Activated CD8-positive, alpha-beta memory T cell treated with anti-CD3 and anti-CD28 coated beads for 4 hours (primary cell): ENCODE measurements at regions not wholly inside any gene's neighbourhood (a gene's known extent, or its start where the extent isn't known, plus 50 kb on each side); places are given as distances from the start of the nearest gene placed in this dataset.
"Not testable (repeated sequence)": the region's sequence is repeated elsewhere in the genome, so short reads cannot be mapped to it uniquely, and the experiment has no call there.

Source experiments
- DNase-seq, 2 donors: peaks; one replicate each; pipeline ENCODE4 v3.0.0-alpha.2; 2020; ENCODE audit warnings: low read depth in 2 of 2

GRCh38 chr1:47491341-47491753, 53.5 kb downstream of the FOXD2 start:
- no peak for DNase-seq

GRCh38 chr1:47495176-47495713, 57.4 kb downstream of the FOXD2 start:
- DNase-seq, result no peak

GRCh38 chr1:47498551-47498950, 60.7 kb downstream of the FOXD2 start:
- no peak for DNase-seq

DNA sequence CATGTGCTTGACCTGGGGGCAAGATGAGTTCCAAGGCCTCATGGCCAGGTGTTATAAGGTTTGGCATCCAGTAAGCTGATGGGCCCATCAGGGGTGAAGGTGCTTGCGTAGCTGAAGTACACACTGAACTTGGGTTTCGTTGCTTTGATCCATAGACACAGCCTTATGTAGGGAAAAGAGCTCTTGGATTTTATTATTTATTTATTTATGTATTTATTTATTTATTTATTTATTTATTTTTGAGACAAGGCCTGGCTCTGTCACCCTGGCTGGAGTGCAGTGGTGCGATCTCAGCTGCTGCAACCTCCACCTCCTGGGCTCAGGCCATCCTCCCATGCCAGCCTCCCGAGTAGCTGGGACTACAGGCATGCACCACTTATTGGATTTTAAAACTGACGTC, 63.2 kb downstream of the FOXD2 start:
- DNase-seq, result no peak

DNA sequence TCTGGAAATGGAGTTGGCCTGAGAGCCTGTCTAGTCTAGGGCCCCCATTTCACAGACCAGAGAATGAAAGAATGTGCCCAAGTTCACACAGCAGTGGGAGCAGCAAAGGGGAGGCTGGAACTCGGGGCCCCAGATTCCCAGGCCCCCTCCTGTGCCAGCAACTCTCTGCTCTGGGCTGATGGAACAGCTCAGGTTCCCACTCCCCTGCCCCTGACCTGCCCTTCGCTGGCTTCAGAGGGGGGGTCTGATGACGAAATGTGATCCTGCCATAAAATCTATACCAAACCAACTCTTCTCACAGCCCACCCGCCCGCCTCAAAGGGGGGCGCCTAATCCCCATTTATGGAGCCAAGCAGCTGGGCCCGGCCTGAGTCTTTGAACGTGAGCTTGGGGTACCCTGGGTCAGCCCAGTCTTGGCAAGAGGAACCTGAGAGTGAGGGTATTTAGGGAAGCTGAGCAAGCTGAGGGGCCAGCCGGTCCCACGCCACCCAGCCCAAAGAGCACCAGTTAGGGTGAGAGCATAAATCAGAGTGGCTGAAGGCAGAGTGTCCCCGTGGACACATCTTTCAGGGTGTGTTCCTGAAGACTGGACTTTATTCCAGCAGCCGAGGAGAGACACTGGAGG, 65.0 kb downstream of the FOXD2 start:
- no peak for DNase-seq

GRCh38 chr1:47504840-47505239, 67.0 kb downstream of the FOXD2 start:
- not testable (repeated sequence) for DNase-seq

- no peak for DNase-seq
Observed at GRCh38 chr1:47505267-47505666, 67.4 kb downstream of the FOXD2 start.

- DNase-seq, result no peak
Observed at GRCh38 chr1:47506053-47506452, 68.2 kb downstream of the FOXD2 start.

DNA sequence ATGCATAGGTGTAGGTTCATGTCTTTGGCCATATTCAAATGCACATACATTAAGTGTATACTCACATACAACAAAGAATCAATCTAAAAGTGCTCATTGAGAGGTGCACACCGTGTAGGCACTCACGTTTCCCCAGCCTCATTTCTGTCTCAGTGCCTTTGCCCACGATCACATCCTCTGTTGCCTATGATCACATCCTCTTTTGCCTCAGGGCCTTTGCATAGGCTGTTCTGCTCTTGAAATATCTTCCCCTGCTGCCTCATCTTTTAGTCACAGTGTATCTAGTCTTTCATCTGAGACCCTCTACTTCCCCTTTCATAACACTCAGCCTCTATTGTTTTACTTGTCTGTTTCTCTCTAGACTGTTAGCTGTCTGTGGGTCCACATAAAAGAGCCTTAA, 69.3 kb downstream of the FOXD2 start:
- no peak for DNase-seq

DNA sequence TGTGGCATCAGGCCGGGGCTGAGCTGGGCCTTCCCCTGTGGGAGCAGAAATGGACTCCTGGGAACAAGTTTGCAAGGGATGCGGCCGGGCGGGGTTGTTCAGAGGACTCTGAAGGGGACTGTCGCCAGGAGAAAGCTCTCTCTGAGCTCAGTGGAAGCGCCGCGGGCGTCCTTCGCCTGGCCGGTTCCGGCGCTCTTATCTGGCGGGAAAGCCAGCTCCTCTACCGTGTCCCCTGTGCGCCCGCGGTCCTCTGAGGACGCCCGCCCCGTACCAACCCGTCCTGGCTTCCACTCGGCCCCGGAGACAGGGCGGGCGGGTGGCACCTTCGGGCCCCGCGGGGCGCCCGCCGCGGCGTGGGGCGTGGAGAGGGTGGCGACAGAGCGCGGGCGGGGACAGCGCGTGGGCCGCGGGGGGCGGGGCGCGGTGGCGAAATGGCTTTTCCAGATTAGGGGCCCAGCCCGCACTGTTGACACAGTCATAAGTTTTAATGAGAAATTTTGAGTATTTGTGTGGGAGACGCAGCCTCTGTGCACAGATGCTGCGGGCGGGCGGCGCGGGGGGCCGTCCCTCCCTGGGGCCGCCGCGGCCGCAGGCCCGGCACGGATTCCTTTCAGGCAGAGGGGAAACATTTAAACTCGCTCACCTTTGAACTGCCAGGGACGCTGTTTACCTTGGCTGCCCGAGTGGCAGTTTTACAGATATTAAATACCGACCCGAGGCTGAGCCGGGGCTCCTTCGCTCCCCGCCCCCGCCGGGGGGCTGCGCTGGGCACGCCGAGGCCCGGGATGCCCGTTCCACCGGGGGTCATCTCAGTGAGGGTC, 70.2 kb downstream of the FOXD2 start:
- peak; percentile 4 to 5 for DNase-seq

- no peak for DNase-seq
Observed at GRCh38 chr1:47508702-47509431, 71.0 kb downstream of the FOXD2 start.

DNA sequence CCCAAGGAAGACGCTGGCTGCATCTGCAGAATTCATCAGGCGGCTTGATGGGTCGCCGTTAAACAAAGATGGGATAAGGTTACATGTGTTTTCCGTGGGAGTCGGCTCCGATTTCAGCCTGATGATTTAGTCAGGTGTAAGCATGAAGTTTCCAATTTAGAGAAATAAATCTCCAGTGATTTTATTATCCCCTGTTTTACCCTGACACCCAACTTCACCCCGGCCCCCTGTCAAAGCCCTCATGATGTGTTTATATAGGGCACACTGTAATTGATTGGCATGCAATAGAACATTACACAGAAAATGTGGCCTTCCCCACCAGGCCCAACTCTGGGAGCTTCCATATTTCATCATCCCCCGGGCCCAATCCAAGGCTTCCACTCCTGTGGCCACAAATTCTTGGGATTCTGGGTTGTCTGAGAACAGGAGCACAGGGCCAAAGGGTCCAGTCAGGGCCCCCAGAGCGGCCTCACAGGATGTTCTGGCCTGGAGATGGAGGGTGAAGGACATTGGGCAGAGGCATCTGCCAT, 72.5 kb downstream of the FOXD2 start:
- DNase-seq, result no peak

- no peak for DNase-seq
Observed at GRCh38 chr1:47511825-47512224, 74.0 kb downstream of the FOXD2 start.

GRCh38 chr1:47513393-47513792, 75.5 kb downstream of the FOXD2 start:
- DNase-seq, result no peak

GRCh38 chr1:47514229-47514628, 76.4 kb downstream of the FOXD2 start:
- no peak for DNase-seq

- DNase-seq, result no peak
Observed at GRCh38 chr1:47515164-47515789, 77.4 kb downstream of the FOXD2 start.

DNA sequence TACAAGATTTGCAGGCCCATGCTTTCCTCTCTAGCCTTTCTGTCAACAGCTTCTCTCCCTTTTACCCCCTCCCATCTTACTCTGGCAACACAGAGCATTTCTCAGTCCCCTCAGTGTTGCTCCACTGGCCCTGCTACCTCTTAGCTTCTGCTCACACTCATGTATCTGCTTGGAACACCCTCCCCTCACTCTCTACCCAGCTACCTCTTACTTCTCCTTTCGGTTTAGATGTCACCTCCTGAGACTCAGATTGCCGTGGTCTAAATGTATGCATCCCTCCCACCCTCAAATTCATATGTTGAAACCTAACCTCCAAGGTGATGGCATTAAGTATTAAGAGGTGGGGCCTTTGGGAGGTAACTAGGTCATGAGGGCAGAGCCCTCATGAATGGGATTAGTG, 80.1 kb downstream of the FOXD2 start:
- no peak for DNase-seq

DNA sequence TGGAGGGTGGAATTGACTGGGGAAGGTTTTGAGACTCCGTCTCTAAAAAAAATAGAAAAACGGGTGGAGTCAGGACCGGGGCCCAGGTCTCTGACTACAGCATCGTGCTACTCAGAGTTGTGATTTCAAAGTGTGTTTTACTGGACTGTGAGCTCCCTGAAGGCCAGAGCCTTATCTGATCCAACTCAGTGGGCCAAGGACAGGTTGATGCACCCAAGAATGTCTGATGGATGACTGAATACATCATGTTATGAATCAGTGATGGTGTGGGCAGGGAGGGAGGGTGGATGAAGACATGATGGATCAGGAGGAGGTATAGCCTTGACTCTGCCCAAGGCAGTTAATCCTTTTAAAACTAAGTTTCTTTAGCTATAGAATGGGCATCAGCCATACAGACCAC, 81.6 kb downstream of the FOXD2 start:
- DNase-seq, result no peak

GRCh38 chr1:47519971-47520370, 82.1 kb downstream of the FOXD2 start:
- DNase-seq, result no peak

DNA sequence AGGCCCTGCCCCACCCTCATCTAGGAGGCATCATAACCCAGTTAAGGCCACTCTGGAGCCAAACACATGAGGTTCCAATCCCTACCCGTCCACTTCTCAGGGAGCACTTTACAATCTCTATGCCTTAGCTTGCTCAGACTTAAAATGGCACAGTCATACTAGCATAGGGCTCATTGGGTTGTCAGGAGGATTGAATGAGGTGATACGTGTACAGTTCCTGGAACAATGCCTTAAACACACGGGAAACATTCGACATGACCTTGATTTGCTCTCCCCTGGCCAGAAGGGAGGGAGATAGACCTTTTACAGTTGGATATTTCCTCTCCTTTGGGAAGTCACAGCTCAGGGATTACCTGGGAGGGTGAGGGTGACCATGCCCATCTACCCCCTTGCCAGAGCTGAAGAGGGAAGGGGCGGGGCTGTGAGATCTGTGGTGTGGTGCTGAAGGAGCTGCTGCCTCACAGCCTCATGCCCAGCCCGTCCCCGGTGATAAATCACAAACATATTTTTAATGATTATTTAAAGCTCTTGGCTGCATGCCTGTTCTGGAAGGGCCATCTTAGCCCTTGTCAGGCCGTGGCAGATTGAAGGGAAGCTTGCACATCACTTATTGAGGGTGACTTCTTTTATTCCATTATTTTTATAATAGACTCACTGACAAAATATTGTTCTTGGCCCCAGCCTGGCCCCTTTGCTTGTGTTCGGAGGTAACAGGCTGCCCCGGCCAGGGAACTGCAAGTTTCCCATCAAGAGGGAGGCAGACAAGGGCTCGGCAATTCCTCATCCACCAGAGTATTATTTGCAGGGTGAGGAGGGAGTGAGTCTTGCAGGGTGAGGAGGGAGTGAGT, 83.4 kb downstream of the FOXD2 start:
- no peak for DNase-seq
